IMR-90 (cell line): ENCODE measurements at regions not wholly inside any gene's neighbourhood (a gene's known extent, or its start where the extent isn't known, plus 50 kb on each side); places are given as distances from the start of the nearest gene placed in this dataset.
A peak's percentile ranks its signal among the peaks of the same experiment; 100 is the strongest.

ENCODE experiments used
- ATAC-seq: fragments of 200-7000 bp; cut with Tn5 transposase; 2 replicates; pipeline ENCODE4 v1.9.1; 2020; ENCODE audit warnings: low read depth, mild to moderate bottlenecking, moderate library complexity
- BruUV-seq: library from RNA; stranded (reverse); fragments of 400-500 nt; replicated peaks from 2 replicates; lab custom pipeline; 2021; lab: Mats Ljungman, UMichigan
- CTCF ChIA-PET: fragments of 300-600 bp; formaldehyde crosslinking; extraction: SDS; loops from one replicate; lab custom pipeline; 2021; ENCODE audit warnings: antibody characterized with exemption; lab: Yijun Ruan, JAX
- POLR2A ChIA-PET: fragments of 300-600 bp; sonication (Branson Sonifier 250); formaldehyde crosslinking; loops from one replicate; lab custom pipeline; 2022; ENCODE audit warnings: antibody characterized with exemption; ENCODE audit not compliant: unreplicated experiment; lab: Charles Lee
- DNase-seq: peaks from one replicate; pipeline ENCODE4 v3.0.0; 2013
- H2AFZ ChIP-seq: replicated peaks from 2 replicates; pipeline ENCODE3; 2013; ENCODE audit warnings: low read length, mild to moderate bottlenecking; ENCODE audit not compliant: poor library complexity
- H2AK5ac ChIP-seq: 2 replicates; pipeline ENCODE4 v1.6.1; 2013; ENCODE audit warnings: low read depth, low read length, inconsistent platforms
- H2AK9ac ChIP-seq: replicated peaks from 2 replicates; pipeline ENCODE3; 2013; ENCODE audit warnings: mild to moderate bottlenecking, low read depth, low read length, moderate library complexity; ENCODE audit not compliant: poor library complexity
- H2BK120ac ChIP-seq: 2 replicates; pipeline ENCODE4 v1.6.1; 2013; ENCODE audit warnings: low read depth, low read length, inconsistent platforms
- H2BK15ac ChIP-seq: 3 replicates; pipeline ENCODE4 v1.6.1; 2013; ENCODE audit warnings: low read depth, low read length, inconsistent platforms
- H2BK20ac ChIP-seq: 2 replicates; pipeline ENCODE4 v1.6.1; 2013; ENCODE audit warnings: low read depth, mild to moderate bottlenecking, inconsistent platforms, low read length, moderate library complexity
- H2BK5ac ChIP-seq: 2 replicates; pipeline ENCODE4 v1.6.1; 2013; ENCODE audit warnings: mild to moderate bottlenecking, low read depth, low read length, inconsistent platforms; ENCODE audit not compliant: poor library complexity, severe bottlenecking
- H3K14ac ChIP-seq: replicated peaks from 2 replicates; pipeline ENCODE4 v1.6.1; 2013; ENCODE audit warnings: low read depth, low read length, inconsistent platforms
- H3K18ac ChIP-seq: 2 replicates; pipeline ENCODE4 v1.6.1; 2013; ENCODE audit warnings: low read depth, low read length, control low read depth
- H3K23ac ChIP-seq: 2 replicates; pipeline ENCODE4 v1.6.1; 2013; ENCODE audit warnings: low read depth, low read length, inconsistent platforms
- H3K27ac ChIP-seq: 2 replicates; pipeline ENCODE4 v1.5.1; 2013; ENCODE audit warnings: mild to moderate bottlenecking, control low read depth, low read length; ENCODE audit not compliant: insufficient read depth
- H3K27me3 ChIP-seq: 2 replicates; pipeline ENCODE4 v1.6.1; 2013; ENCODE audit warnings: low read length; ENCODE audit not compliant: control insufficient read depth, insufficient read depth
- H3K36me3 ChIP-seq: 2 replicates; pipeline ENCODE4 v1.6.1; 2013; ENCODE audit warnings: low read length, mixed read lengths; ENCODE audit not compliant: control insufficient read depth, insufficient read depth
- H3K4ac ChIP-seq: 2 replicates; pipeline ENCODE4 v1.6.1; 2013; ENCODE audit warnings: low read depth, low read length, inconsistent platforms
- H3K4me1 ChIP-seq: 2 replicates; pipeline ENCODE4 v1.6.1; 2013; ENCODE audit warnings: low read length, mixed read lengths; ENCODE audit not compliant: control insufficient read depth, insufficient read depth
- H3K4me2 ChIP-seq: 2 replicates; pipeline ENCODE4 v1.6.1; 2013; ENCODE audit warnings: low read depth, mild to moderate bottlenecking, control low read depth, low read length, moderate library complexity
- H3K4me3 ChIP-seq: 2 replicates; pipeline ENCODE4 v1.5.1; 2013; ENCODE audit warnings: low read depth, mild to moderate bottlenecking, control low read depth, low read length, moderate library complexity; ENCODE audit not compliant: insufficient read depth
- H3K56ac ChIP-seq: 2 replicates; pipeline ENCODE4 v1.6.1; 2013; ENCODE audit warnings: low read length, inconsistent platforms; ENCODE audit not compliant: insufficient read depth; ENCODE audit errors: extremely low read depth
- H3K79me1 ChIP-seq, 2 experiments: 2 replicates each; pipeline ENCODE4 v1.6.1; 2013; ENCODE audit warnings: low read length in 2 of 2, inconsistent platforms in 1 of 2, low read depth in 1 of 2
- H3K9ac ChIP-seq: 2 replicates; pipeline ENCODE4 v1.6.1; 2013; ENCODE audit warnings: low read depth, low read length, control low read depth
- H3K9me1 ChIP-seq: 2 replicates; pipeline ENCODE4 v1.6.1; 2013; ENCODE audit warnings: low read length, inconsistent platforms; ENCODE audit not compliant: insufficient read depth
- H3K9me3 ChIP-seq: 2 replicates; pipeline ENCODE4 v1.6.1; 2013; ENCODE audit warnings: low read length; ENCODE audit not compliant: control insufficient read depth, insufficient read depth
- H4K20me1 ChIP-seq: 2 replicates; pipeline ENCODE4 v1.6.1; 2013; ENCODE audit warnings: low read length, inconsistent platforms; ENCODE audit not compliant: insufficient read depth
- H4K5ac ChIP-seq: 2 replicates; pipeline ENCODE4 v1.6.1; 2013; ENCODE audit warnings: mild to moderate bottlenecking, low read depth, low read length, control low read depth
- H4K8ac ChIP-seq, 2 experiments: 2 replicates each; pipeline ENCODE4 v1.6.1; 2013; ENCODE audit warnings: low read depth in 2 of 2, low read length in 2 of 2, control low read depth in 1 of 2, inconsistent platforms in 1 of 2
- H4K91ac ChIP-seq: 2 replicates; pipeline ENCODE4 v1.6.1; 2013; ENCODE audit warnings: low read depth, low read length, inconsistent platforms; ENCODE audit not compliant: insufficient read depth
- RAD21 ChIP-seq: IDR thresholded peaks from 2 replicates; pipeline ENCODE4 v1.6.1; 2012; ENCODE audit warnings: low read length, improper control_type of control experiment
- SMC3 ChIP-seq: fragments of 150-350 bp; IDR thresholded peaks from 2 replicates; pipeline ENCODE4 v1.6.1; 2016; ENCODE audit warnings: low read depth, mild to moderate bottlenecking, antibody characterized with exemption, low read length, moderate library complexity
- WGBS, 2 experiments: methylation state at CpG; one replicate each; pipeline versions ENCODE4 v1.1.5 to v1.1.7; 2013; ENCODE audit warnings: missing lambda C conversion rate in 2 of 2; ENCODE audit not compliant: insufficient read length in 1 of 2; ENCODE audit errors: extremely low coverage in 2 of 2; 5-methylcytosine and 5-hydroxymethylcytosine counted together
- dilution Hi-C: fragments of 300-500 bp; cut with HindIII; formaldehyde crosslinking; loops from one replicate; pipeline ENCODE4 v1.14.3; 2018; ENCODE audit warnings: low sequenced_read_pairs; ENCODE audit not compliant: unreplicated experiment
- in situ Hi-C: fragments of 300-500 bp; cut with MboI; formaldehyde crosslinking; loops from 3 replicates; pipeline ENCODE4 v1.14.3; 2019; ENCODE audit warnings: low sequenced_read_pairs, inconsistent platforms, mixed read lengths
- intact Hi-C: fragments of 100-400 bp; cut with micrococcal nuclease; formaldehyde crosslinking; loops from 2 replicates; pipeline ENCODE4 v1.10.0; 2022

DNA sequence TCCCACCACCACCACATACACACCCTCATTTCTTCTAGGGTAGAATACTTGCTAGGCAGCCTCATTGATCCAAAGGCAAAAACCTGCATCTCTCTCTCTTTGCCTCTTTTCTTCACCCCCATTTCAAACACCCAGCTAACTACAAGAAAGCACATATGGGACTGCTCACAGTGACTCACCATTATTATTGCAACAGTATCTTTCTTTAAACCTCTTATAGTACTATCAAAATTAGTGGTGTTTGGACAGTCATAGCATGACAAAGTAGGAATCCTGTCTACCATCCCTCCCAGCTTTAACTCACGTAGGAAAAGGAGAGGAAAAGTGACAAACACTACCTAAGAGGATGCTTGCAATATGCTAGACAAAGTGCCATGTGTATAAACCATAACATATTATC is 422.5 kb upstream of the CRIM1 start:
- H3K27me3 ChIP-seq = no peaks in the 10 kb centered on the region
- no peak overlapping the region for H3K4me3 ChIP-seq
- peak; percentile 35 for ATAC-seq
- no peak overlapping the region for H4K8ac ChIP-seq
- H3K56ac ChIP-seq = no peak overlapping the region
- no peak overlapping the region for H2AK5ac ChIP-seq
- no CpG with 5 or more reads among the region's 1 CpG for WGBS, 2 experiments
- no peak overlapping the region for H2AK9ac ChIP-seq
- no peaks in the 10 kb centered on the region for H3K36me3 ChIP-seq
- no peak overlapping the region for H3K9ac ChIP-seq
- H4K5ac ChIP-seq = peak overlapping the region; percentile 36; the same call in 1 of the 2 replicates
- dilution Hi-C loops = no loop called here
- no TSS peak for BruUV-seq
- peak overlapping the region; percentile 50 for H3K18ac ChIP-seq
- H2BK20ac ChIP-seq = no peak overlapping the region
- ChIA-PET CTCF (no interaction called here), POLR2A (no interaction called here)
- no peak for TF ChIP-seq SMC3
- no peak for TF ChIP-seq RAD21
- intact Hi-C loops = no loop called here
- H3K27ac ChIP-seq = peak overlapping the region; percentile 48; the same call in 1 of the 2 replicates
- H2BK5ac ChIP-seq = no peak overlapping the region
- H3K4me2 ChIP-seq = peak overlapping the region; percentile 33; the same call in 1 of the 2 replicates
- no peaks in the 10 kb centered on the region for H3K79me1 ChIP-seq
- H3K23ac ChIP-seq = no peak overlapping the region
- H3K9me1 ChIP-seq = no peaks in the 10 kb centered on the region
- H3K14ac ChIP-seq = no peak overlapping the region
- H3K4me1 ChIP-seq = peaks cover 5% of the 10 kb centered on the region; the same call in 1 of the 2 replicates
- no peaks in the 10 kb centered on the region for H4K20me1 ChIP-seq
- no peaks in the 10 kb centered on the region for H3K9me3 ChIP-seq
- no peak overlapping the region for H4K91ac ChIP-seq
- H2BK15ac ChIP-seq = no peak overlapping the region
- no peak overlapping the region for H2AFZ ChIP-seq
- no peak overlapping the region for H3K4ac ChIP-seq
- in situ Hi-C loops = no loop called here
- no peak overlapping the region for H2BK120ac ChIP-seq
- peak; percentile 50 for DNase-seq
